Liver (tissue), 2 donors: ENCODE measurements at regions not wholly inside any gene's neighbourhood (a gene's known extent, or its start where the extent isn't known, plus 50 kb on each side); places are given as distances from the start of the nearest gene placed in this dataset.

Experiments used
- GABPA ChIP-seq, 2 donors: IDR thresholded peaks in 1 of 2; conservative IDR thresholded peaks in 1 of 2; 2 replicates each; pipeline ENCODE4 v1.6.1; 2016; ENCODE audit warnings: antibody characterized with exemption in 2 of 2, mild to moderate bottlenecking in 1 of 2, moderate library complexity in 1 of 2
- SP1 ChIP-seq: IDR thresholded peaks from 2 replicates; pipeline ENCODE4 v1.6.1; 2018; ENCODE audit warnings: antibody characterized with exemption, mild to moderate bottlenecking
- TF ChIP-seq, protein P1 (sequence below): IDR thresholded peaks from 2 replicates; pipeline ENCODE4 v1.6.1; 2016; ENCODE audit warnings: antibody characterized with exemption, mild to moderate bottlenecking
- donor health status: healthy.

DNA sequence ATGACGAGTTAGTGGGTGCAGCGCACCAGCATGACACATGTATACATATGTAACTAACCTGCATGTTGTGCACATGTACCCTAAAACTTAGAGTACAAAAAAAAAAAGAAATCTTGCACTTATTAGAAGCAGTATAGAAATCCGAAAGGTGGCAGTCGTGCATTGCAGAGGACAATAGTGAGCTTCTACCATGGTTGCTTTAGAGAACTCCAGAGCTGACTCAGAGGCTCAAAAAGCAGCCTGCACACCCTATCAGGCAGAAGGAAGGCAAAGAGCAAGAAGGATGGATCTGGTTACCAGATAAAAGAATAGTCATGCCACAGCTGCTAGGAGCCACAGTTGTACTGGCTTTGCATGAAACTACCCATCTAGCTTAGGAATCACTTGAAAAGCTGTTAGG is 796.0 kb upstream of the TSPY4 start:
- TF ChIP-seq, protein P1, sequence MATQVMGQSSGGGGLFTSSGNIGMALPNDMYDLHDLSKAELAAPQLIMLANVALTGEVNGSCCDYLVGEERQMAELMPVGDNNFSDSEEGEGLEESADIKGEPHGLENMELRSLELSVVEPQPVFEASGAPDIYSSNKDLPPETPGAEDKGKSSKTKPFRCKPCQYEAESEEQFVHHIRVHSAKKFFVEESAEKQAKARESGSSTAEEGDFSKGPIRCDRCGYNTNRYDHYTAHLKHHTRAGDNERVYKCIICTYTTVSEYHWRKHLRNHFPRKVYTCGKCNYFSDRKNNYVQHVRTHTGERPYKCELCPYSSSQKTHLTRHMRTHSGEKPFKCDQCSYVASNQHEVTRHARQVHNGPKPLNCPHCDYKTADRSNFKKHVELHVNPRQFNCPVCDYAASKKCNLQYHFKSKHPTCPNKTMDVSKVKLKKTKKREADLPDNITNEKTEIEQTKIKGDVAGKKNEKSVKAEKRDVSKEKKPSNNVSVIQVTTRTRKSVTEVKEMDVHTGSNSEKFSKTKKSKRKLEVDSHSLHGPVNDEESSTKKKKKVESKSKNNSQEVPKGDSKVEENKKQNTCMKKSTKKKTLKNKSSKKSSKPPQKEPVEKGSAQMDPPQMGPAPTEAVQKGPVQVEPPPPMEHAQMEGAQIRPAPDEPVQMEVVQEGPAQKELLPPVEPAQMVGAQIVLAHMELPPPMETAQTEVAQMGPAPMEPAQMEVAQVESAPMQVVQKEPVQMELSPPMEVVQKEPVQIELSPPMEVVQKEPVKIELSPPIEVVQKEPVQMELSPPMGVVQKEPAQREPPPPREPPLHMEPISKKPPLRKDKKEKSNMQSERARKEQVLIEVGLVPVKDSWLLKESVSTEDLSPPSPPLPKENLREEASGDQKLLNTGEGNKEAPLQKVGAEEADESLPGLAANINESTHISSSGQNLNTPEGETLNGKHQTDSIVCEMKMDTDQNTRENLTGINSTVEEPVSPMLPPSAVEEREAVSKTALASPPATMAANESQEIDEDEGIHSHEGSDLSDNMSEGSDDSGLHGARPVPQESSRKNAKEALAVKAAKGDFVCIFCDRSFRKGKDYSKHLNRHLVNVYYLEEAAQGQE = no peak
- TF ChIP-seq SP1 (no peak), GABPA (IDR thresholded peaks at IDR 0.05 in 1 of 2, conservative IDR thresholded peaks at IDR 0.05 in 1 of 2) (no peak)
